CD8-positive, alpha-beta memory T cell (primary cell): ENCODE measurements at regions not wholly inside any gene's neighbourhood (a gene's known extent, or its start where the extent isn't known, plus 50 kb on each side); places are given as distances from the start of the nearest gene placed in this dataset.

Experiments used
- CTCF ChIA-PET: fragments of 350-600 bp; sonication (Branson Sonifier 250); formaldehyde crosslinking; loops from one replicate; lab custom pipeline; 2021; ENCODE audit warnings: antibody characterized with exemption; lab: Charles Lee
- POLR2A ChIA-PET: fragments of 350-600 bp; sonication (Branson Sonifier 250); formaldehyde crosslinking; loops from one replicate; lab custom pipeline; 2021; ENCODE audit warnings: antibody characterized with exemption; lab: Charles Lee
- DNase-seq, 5 donors: peaks; one replicate each; pipeline versions ENCODE4 v3.0.0 to v3.0.0-alpha.2; 2020 to 2022; ENCODE audit warnings: mixed read lengths in 1 of 5
- H3K27ac ChIP-seq: one replicate; pipeline ENCODE4 v1.7.0; 2013; ENCODE audit warnings: low read depth, mild to moderate bottlenecking, low read length, moderate library complexity
- H3K27me3 ChIP-seq: 2 replicates; pipeline ENCODE4 v1.7.0; 2013; ENCODE audit warnings: low read length, mild to moderate bottlenecking; ENCODE audit not compliant: insufficient read depth, poor library complexity, severe bottlenecking
- H3K36me3 ChIP-seq: 2 replicates; pipeline ENCODE4 v1.7.0; 2013; ENCODE audit warnings: mild to moderate bottlenecking, low read length, moderate library complexity; ENCODE audit not compliant: insufficient read depth
- H3K4me1 ChIP-seq: 2 replicates; pipeline ENCODE4 v1.7.0; 2013; ENCODE audit warnings: mild to moderate bottlenecking, low read length, moderate library complexity; ENCODE audit not compliant: insufficient read depth
- H3K4me3 ChIP-seq: 2 replicates; pipeline ENCODE4 v1.7.0; 2013; ENCODE audit warnings: mild to moderate bottlenecking, low read length
- H3K9me3 ChIP-seq: 2 replicates; pipeline ENCODE4 v1.7.0; 2013; ENCODE audit warnings: mild to moderate bottlenecking, low read length
- H3K27ac Mint-ChIP-seq, 8 donors: one replicate each; pipeline ENCODE4 v1.8.0; 2020 to 2021; ENCODE audit warnings: mixed read lengths in 8 of 8, mild to moderate bottlenecking in 6 of 8, inconsistent platforms in 3 of 8, moderate library complexity in 3 of 8
- H3K27me3 Mint-ChIP-seq, 2 donors: one replicate each; pipeline ENCODE4 v1.8.0; 2020 to 2021; ENCODE audit warnings: mixed read lengths in 2 of 2, mild to moderate bottlenecking in 1 of 2, moderate library complexity in 1 of 2
- H3K36me3 Mint-ChIP-seq, 3 donors: one replicate each; pipeline ENCODE4 v1.8.0; 2020 to 2021; ENCODE audit warnings: mixed read lengths in 3 of 3, inconsistent platforms in 1 of 3, mild to moderate bottlenecking in 1 of 3
- H3K4me1 Mint-ChIP-seq, 3 donors: one replicate each; pipeline ENCODE4 v1.8.0; 2020 to 2021; ENCODE audit warnings: mixed read lengths in 3 of 3, inconsistent platforms in 1 of 3, mild to moderate bottlenecking in 1 of 3
- H3K4me3 Mint-ChIP-seq, 7 donors: one replicate each; pipeline ENCODE4 v1.8.0; 2020 to 2021; ENCODE audit warnings: mixed read lengths in 7 of 7, mild to moderate bottlenecking in 6 of 7, moderate library complexity in 4 of 7, inconsistent platforms in 2 of 7
- H3K9me3 Mint-ChIP-seq, 5 donors: one replicate each; pipeline ENCODE4 v1.8.0; 2020 to 2022; ENCODE audit warnings: mixed read lengths in 5 of 5, mild to moderate bottlenecking in 3 of 5, moderate library complexity in 2 of 5, inconsistent platforms in 1 of 5

- no peaks in the 10 kb centered on the region for H3K9me3 ChIP-seq
- H3K27ac Mint-ChIP-seq: no peak overlapping the region
- POLR2A ChIA-PET: no interaction called here
- no peaks in the 10 kb centered on the region for H3K27me3 ChIP-seq
- no peaks in the 10 kb centered on the region for H3K4me1 ChIP-seq
- CTCF ChIA-PET: no interaction called here
- H3K36me3 ChIP-seq: no peaks in the 10 kb centered on the region
- H3K9me3 Mint-ChIP-seq: peaks cover 2 to 14% (median 5%) of the 10 kb centered on the region in 5 donors
- no peaks in the 10 kb centered on the region for H3K27me3 Mint-ChIP-seq
- no peak overlapping the region for H3K27ac ChIP-seq
- no peaks in the 10 kb centered on the region for H3K4me1 Mint-ChIP-seq
- no peak overlapping the region for H3K4me3 Mint-ChIP-seq
- H3K36me3 Mint-ChIP-seq: no peaks in the 10 kb centered on the region
- no peak for DNase-seq
- H3K4me3 ChIP-seq: no peak overlapping the region
These were observed 277.0 kb downstream of the CENPW start for GRCh38 chr6:126616866-126617265.

- ChIA-PET POLR2A (no interaction called here), CTCF (no interaction called here)
- H3K4me3 ChIP-seq: no peak overlapping the region
These were observed 278.9 kb downstream of the CENPW start for GRCh38 chr6:126618639-126619343.

GRCh38 chr6:126620719-126621118, 280.8 kb downstream of the CENPW start:
- Mint-ChIP-seq H3K4me1 (no peaks in the 10 kb centered on the region), H3K27me3 (no peaks in the 10 kb centered on the region), H3K27ac (no peak overlapping the region), H3K36me3 (no peaks in the 10 kb centered on the region), H3K9me3 (peaks cover 0 to 6% (median 2%) of the 10 kb centered on the region in 5 donors), H3K4me3 (no peak overlapping the region)
- H3K27me3 ChIP-seq: no peaks in the 10 kb centered on the region
- H3K9me3 ChIP-seq: no peaks in the 10 kb centered on the region
- no peaks in the 10 kb centered on the region for H3K4me1 ChIP-seq
- no peak for DNase-seq
- ChIA-PET CTCF (no interaction called here), POLR2A (no interaction called here)
- no peaks in the 10 kb centered on the region for H3K36me3 ChIP-seq
- no peak overlapping the region for H3K4me3 ChIP-seq
- H3K27ac ChIP-seq: no peak overlapping the region

More at GRCh38 chr6:126618639-126619343, 278.9 kb downstream of the CENPW start:
- no peaks in the 10 kb centered on the region for H3K36me3 ChIP-seq
- Mint-ChIP-seq H3K36me3 (no peaks in the 10 kb centered on the region), H3K4me1 (no peaks in the 10 kb centered on the region), H3K27me3 (no peaks in the 10 kb centered on the region), H3K4me3 (no peak overlapping the region), H3K9me3 (peaks cover 0 to 9% (median 2%) of the 10 kb centered on the region in 5 donors), H3K27ac (no peak overlapping the region)
- H3K9me3 ChIP-seq: no peaks in the 10 kb centered on the region
- no peak for DNase-seq
- no peaks in the 10 kb centered on the region for H3K27me3 ChIP-seq
- no peaks in the 10 kb centered on the region for H3K4me1 ChIP-seq
- H3K27ac ChIP-seq: no peak overlapping the region

- ChIA-PET CTCF (no interaction called here), POLR2A (no interaction called here)
- H3K4me3 Mint-ChIP-seq: no peak overlapping the region
- Histone ChIP-seq H3K4me1 (no peaks in the 10 kb centered on the region), H3K27ac (no peak overlapping the region), H3K27me3 (no peaks in the 10 kb centered on the region), H3K4me3 (no peak overlapping the region), H3K9me3 (no peaks in the 10 kb centered on the region), H3K36me3 (no peaks in the 10 kb centered on the region)
- H3K36me3 Mint-ChIP-seq: no peaks in the 10 kb centered on the region
- no peak overlapping the region for H3K27ac Mint-ChIP-seq
- no peaks in the 10 kb centered on the region for H3K27me3 Mint-ChIP-seq
- H3K4me1 Mint-ChIP-seq: no peaks in the 10 kb centered on the region
- peaks cover 0 to 5% (median 0%) of the 10 kb centered on the region in 5 donors for H3K9me3 Mint-ChIP-seq
- no peak for DNase-seq
These were observed 285.1 kb downstream of the CENPW start for GRCh38 chr6:126625019-126625418.

- H3K4me3 Mint-ChIP-seq: no peak overlapping the region
- H3K36me3 ChIP-seq: no peaks in the 10 kb centered on the region
- H3K27ac Mint-ChIP-seq: no peak overlapping the region
- H3K4me1 ChIP-seq: no peaks in the 10 kb centered on the region
- ChIA-PET CTCF (no interaction called here), POLR2A (no interaction called here)
- DNase-seq: no peak
- H3K36me3 Mint-ChIP-seq: no peaks in the 10 kb centered on the region
- H3K9me3 Mint-ChIP-seq: peaks cover 0 to 5% (median 0%) of the 10 kb centered on the region in 5 donors
- no peaks in the 10 kb centered on the region for H3K9me3 ChIP-seq
- H3K27ac ChIP-seq: no peak overlapping the region
- H3K4me1 Mint-ChIP-seq: no peaks in the 10 kb centered on the region
- no peaks in the 10 kb centered on the region for H3K27me3 Mint-ChIP-seq
- H3K4me3 ChIP-seq: no peak overlapping the region
- no peaks in the 10 kb centered on the region for H3K27me3 ChIP-seq
These were observed 288.2 kb downstream of the CENPW start for GRCh38 chr6:126628125-126628524.

GRCh38 chr6:126631363-126631762, 291.4 kb downstream of the CENPW start:
- no peak overlapping the region for H3K27ac ChIP-seq
- H3K9me3 Mint-ChIP-seq: no peaks in the 10 kb centered on the region
- no peak for DNase-seq
- H3K27me3 Mint-ChIP-seq: no peaks in the 10 kb centered on the region
- H3K4me3 ChIP-seq: no peak overlapping the region
- H3K4me1 Mint-ChIP-seq: no peaks in the 10 kb centered on the region
- H3K27ac Mint-ChIP-seq: no peak overlapping the region
- H3K36me3 Mint-ChIP-seq: no peaks in the 10 kb centered on the region
- H3K4me3 Mint-ChIP-seq: no peak overlapping the region
- no peaks in the 10 kb centered on the region for H3K9me3 ChIP-seq
- H3K4me1 ChIP-seq: no peaks in the 10 kb centered on the region
- H3K36me3 ChIP-seq: no peaks in the 10 kb centered on the region
- ChIA-PET POLR2A (no interaction called here), CTCF (no interaction called here)
- H3K27me3 ChIP-seq: no peaks in the 10 kb centered on the region

GRCh38 chr6:126632271-126632670, 292.4 kb downstream of the CENPW start:
- H3K4me3 ChIP-seq: no peak overlapping the region
- no peak overlapping the region for H3K4me3 Mint-ChIP-seq
- no peaks in the 10 kb centered on the region for H3K36me3 ChIP-seq
- ChIA-PET POLR2A (no interaction called here), CTCF (no interaction called here)
- H3K4me1 ChIP-seq: no peaks in the 10 kb centered on the region
- H3K27me3 Mint-ChIP-seq: no peaks in the 10 kb centered on the region
- no peaks in the 10 kb centered on the region for H3K27me3 ChIP-seq
- no peak for DNase-seq
- no peak overlapping the region for H3K27ac Mint-ChIP-seq
- no peaks in the 10 kb centered on the region for H3K9me3 Mint-ChIP-seq
- H3K27ac ChIP-seq: no peak overlapping the region
- no peaks in the 10 kb centered on the region for H3K4me1 Mint-ChIP-seq
- no peaks in the 10 kb centered on the region for H3K36me3 Mint-ChIP-seq
- no peaks in the 10 kb centered on the region for H3K9me3 ChIP-seq

GRCh38 chr6:126633373-126633772, 293.5 kb downstream of the CENPW start:
- POLR2A ChIA-PET: no interaction called here
- no peak overlapping the region for H3K4me3 Mint-ChIP-seq
- no peaks in the 10 kb centered on the region for H3K27me3 Mint-ChIP-seq
- no peaks in the 10 kb centered on the region for H3K4me1 Mint-ChIP-seq
- H3K9me3 Mint-ChIP-seq: no peaks in the 10 kb centered on the region
- H3K36me3 Mint-ChIP-seq: no peaks in the 10 kb centered on the region
- Histone ChIP-seq H3K4me3 (no peak overlapping the region), H3K36me3 (no peaks in the 10 kb centered on the region), H3K9me3 (no peaks in the 10 kb centered on the region), H3K4me1 (no peaks in the 10 kb centered on the region), H3K27me3 (no peaks in the 10 kb centered on the region), H3K27ac (no peak overlapping the region)
- no peak for DNase-seq
- CTCF ChIA-PET: no interaction called here
- H3K27ac Mint-ChIP-seq: no peak overlapping the region
